Amniotic epithelial cell (primary cell): ENCODE measurements at regions not wholly inside any gene's neighbourhood (a gene's known extent, or its start where the extent isn't known, plus 50 kb on each side); places are given as distances from the start of the nearest gene placed in this dataset.

Experiments
- DNase-seq: peaks from one replicate; pipeline ENCODE4 v3.0.0-alpha.2; 2010; ENCODE audit warnings: low read depth

- no peak for DNase-seq
Measured at GRCh38 chr2:34949316-34949715, 1350.2 kb upstream of the FAM98A start.

- DNase-seq: no peak
Measured at GRCh38 chr2:34936089-34936488, 1337.0 kb upstream of the FAM98A start.

GRCh38 chr2:34912084-34912483, 1313.0 kb upstream of the FAM98A start:
- no peak for DNase-seq

GRCh38 chr2:34909992-34910705, 1311.0 kb upstream of the FAM98A start:
- DNase-seq: no peak

GRCh38 chr2:34907812-34908211, 1308.7 kb upstream of the FAM98A start:
- no peak for DNase-seq

GRCh38 chr2:34901739-34902138, 1302.6 kb upstream of the FAM98A start:
- DNase-seq: no peak

- no peak for DNase-seq
Measured at GRCh38 chr2:34899079-34899478, 1300.0 kb upstream of the FAM98A start.

- no peak for DNase-seq
Measured at GRCh38 chr2:34892766-34893165, 1293.7 kb upstream of the FAM98A start.

GRCh38 chr2:34892256-34892655, 1293.2 kb upstream of the FAM98A start:
- no peak for DNase-seq

- DNase-seq: no peak
Measured at GRCh38 chr2:34875091-34875745, 1276.1 kb upstream of the FAM98A start.

- no peak for DNase-seq
Measured at GRCh38 chr2:34853646-34854045, 1254.5 kb upstream of the FAM98A start.

GRCh38 chr2:34851804-34852203, 1252.7 kb upstream of the FAM98A start:
- DNase-seq: no peak

- no peak for DNase-seq
Measured at GRCh38 chr2:34849827-34850226, 1250.7 kb upstream of the FAM98A start.

- DNase-seq: no peak
Measured at GRCh38 chr2:34848691-34849090, 1249.6 kb upstream of the FAM98A start.

GRCh38 chr2:34848132-34848531, 1249.0 kb upstream of the FAM98A start:
- DNase-seq: no peak

- no peak for DNase-seq
Measured at GRCh38 chr2:34844629-34845028, 1245.5 kb upstream of the FAM98A start.

GRCh38 chr2:34838408-34838807, 1239.3 kb upstream of the FAM98A start:
- no peak for DNase-seq

GRCh38 chr2:34836361-34836760, 1237.3 kb upstream of the FAM98A start:
- no peak for DNase-seq

GRCh38 chr2:34831096-34831495, 1232.0 kb upstream of the FAM98A start:
- no peak for DNase-seq

- DNase-seq: no peak
Measured at GRCh38 chr2:34828481-34828880, 1229.4 kb upstream of the FAM98A start.

GRCh38 chr2:34827398-34827797, 1228.3 kb upstream of the FAM98A start:
- DNase-seq: no peak

GRCh38 chr2:34825686-34826085, 1226.6 kb upstream of the FAM98A start:
- no peak for DNase-seq

GRCh38 chr2:34822616-34823015, 1223.5 kb upstream of the FAM98A start:
- no peak for DNase-seq
